ENCODE measurements at regions not wholly inside any gene's neighbourhood (a gene's known extent, or its start where the extent isn't known, plus 50 kb on each side); places are given as distances from the start of the nearest gene placed in this dataset.

DNA sequence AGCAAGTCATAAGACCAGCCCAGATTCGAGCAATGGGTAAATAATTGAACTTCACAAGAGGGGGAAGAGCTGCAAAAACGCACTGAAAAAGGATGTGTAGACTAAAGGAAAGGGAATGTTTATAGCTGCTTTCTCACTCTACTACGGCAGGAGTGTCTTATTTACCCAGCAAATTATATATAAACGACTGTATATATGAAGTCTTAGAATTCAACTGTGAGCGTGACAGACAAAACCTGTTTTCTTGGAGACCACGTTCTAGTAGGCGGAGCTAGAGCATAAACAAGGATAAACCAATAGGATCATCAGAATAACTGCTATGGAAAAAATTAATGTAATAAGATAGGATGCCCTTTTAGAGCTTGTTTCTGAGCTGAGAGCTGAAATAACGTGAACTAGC lies 394.6 kb upstream of the MON1B start (continued):
- TF ChIP-seq, protein P1, sequence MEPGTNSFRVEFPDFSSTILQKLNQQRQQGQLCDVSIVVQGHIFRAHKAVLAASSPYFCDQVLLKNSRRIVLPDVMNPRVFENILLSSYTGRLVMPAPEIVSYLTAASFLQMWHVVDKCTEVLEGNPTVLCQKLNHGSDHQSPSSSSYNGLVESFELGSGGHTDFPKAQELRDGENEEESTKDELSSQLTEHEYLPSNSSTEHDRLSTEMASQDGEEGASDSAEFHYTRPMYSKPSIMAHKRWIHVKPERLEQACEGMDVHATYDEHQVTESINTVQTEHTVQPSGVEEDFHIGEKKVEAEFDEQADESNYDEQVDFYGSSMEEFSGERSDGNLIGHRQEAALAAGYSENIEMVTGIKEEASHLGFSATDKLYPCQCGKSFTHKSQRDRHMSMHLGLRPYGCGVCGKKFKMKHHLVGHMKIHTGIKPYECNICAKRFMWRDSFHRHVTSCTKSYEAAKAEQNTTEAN (CRISPR knock-in tag; IDR thresholded peaks at IDR 0.05) = no peak

DNA sequence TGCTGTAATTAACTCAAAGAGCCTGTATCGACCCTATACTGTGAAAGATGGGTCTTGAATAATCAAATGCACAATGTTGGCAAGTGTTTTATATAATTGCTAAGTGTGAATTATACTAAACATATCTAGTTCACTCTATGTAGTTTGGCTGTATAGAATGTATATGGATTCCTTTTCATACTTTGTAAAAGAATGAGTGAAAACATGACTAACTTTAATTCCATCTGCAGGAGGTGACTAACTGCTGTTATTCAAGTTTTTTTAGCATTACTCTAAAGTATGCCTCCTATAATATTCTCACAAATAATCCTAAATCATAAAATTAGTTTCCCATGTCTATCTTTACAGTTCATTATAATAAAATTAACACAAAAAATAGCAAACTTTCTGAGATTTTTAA lies 394.0 kb upstream of the MON1B start:
- Mint-ChIP-seq H3K4me1 (no peaks in the 10 kb centered on the region), H3K27me3 (ENCODE audit: low read depth) (no peaks in the 10 kb centered on the region), H3K9me3 (peaks cover 64% of the 10 kb centered on the region), H3K4me3 (no peak overlapping the region), H3K36me3 (peaks cover 22% of the 10 kb centered on the region), H3K27ac (no peak overlapping the region)
- TF ChIP-seq JAZF1 (CRISPR knock-in tag; IDR thresholded peaks at IDR 0.05) = no peak
- TF ChIP-seq GABPB1 (CRISPR knock-in tag; IDR thresholded peaks at IDR 0.05) = no peak
- TF ChIP-seq NFATC4 (CRISPR knock-in tag; IDR thresholded peaks at IDR 0.05) = no peak
- ChIA-PET CTCF (no interaction called here), POLR2A (no interaction called here)
- no peak for ATAC-seq
- DNase-seq (ENCODE audit: low spot score) = no peak

DNA sequence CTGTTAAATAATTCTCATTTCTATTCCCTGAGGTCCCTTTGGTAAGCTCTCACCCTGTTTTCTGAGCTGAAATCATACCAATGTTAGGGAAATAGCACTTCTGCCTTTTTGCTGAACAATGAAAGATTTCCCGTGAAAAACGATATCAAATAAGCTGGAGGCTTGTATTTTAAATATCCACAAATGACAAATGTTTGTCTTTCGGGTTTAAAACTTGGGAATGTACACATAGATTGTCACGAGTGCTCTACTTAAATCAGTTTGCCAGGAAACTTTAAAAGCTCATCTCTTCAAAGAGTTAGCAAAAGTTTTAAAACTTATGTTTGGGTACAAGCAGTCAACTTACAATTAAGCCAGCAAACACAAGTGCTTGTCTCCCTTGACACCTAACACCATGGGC lies 393.5 kb upstream of the MON1B start:
- no peaks in the 10 kb centered on the region for H3K27me3 Mint-ChIP-seq (ENCODE audit: low read depth)
- no peaks in the 10 kb centered on the region for H3K4me1 Mint-ChIP-seq
- peaks cover 21% of the 10 kb centered on the region for H3K36me3 Mint-ChIP-seq
- no peak for DNase-seq (ENCODE audit: low spot score)
- ChIA-PET CTCF (interaction anchor here (0.5 kb wide), 1 partner anchor 583 kb away, joined by 3 read pairs; no protein-coding TSS in a partner anchor), POLR2A (no interaction called here)
- H3K27ac Mint-ChIP-seq = no peak overlapping the region
- peaks cover 64% of the 10 kb centered on the region for H3K9me3 Mint-ChIP-seq
- ATAC-seq = no peak
- H3K4me3 Mint-ChIP-seq = no peak overlapping the region
- TF ChIP-seq ZNF219 (CRISPR knock-in tag; IDR thresholded peaks at IDR 0.05; ENCODE audit: borderline replicate concordance) = no peak
- no peak for TF ChIP-seq SMAD3 (CRISPR knock-in tag; IDR thresholded peaks at IDR 0.05; ENCODE audit: borderline replicate concordance)
- TF ChIP-seq, protein P2, sequence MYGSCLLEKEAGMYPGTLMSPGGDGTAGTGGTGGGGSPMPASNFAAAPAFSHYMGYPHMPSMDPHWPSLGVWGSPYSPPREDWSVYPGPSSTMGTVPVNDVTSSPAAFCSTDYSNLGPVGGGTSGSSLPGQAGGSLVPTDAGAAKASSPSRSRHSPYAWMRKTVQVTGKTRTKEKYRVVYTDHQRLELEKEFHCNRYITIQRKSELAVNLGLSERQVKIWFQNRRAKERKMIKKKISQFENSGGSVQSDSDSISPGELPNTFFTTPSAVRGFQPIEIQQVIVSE (CRISPR knock-in tag; IDR thresholded peaks at IDR 0.05; ENCODE audit: borderline replicate concordance) = no peak
- TF ChIP-seq ZNF423 (CRISPR knock-in tag; IDR thresholded peaks at IDR 0.05) = no peak
- no peak for TF ChIP-seq ZNF396 (CRISPR knock-in tag; IDR thresholded peaks at IDR 0.05; ENCODE audit: borderline replicate concordance)
- no peak for TF ChIP-seq ZNF317 (CRISPR knock-in tag; IDR thresholded peaks at IDR 0.05; ENCODE audit: borderline replicate concordance, low read depth)
- TF ChIP-seq, protein P1 (CRISPR knock-in tag; IDR thresholded peaks at IDR 0.05) = no peak
- no peak for TF ChIP-seq NFYB (CRISPR knock-in tag; conservative IDR thresholded peaks at IDR 0.05; ENCODE audit: low read depth)
- TF ChIP-seq SP1 (CRISPR knock-in tag; conservative IDR thresholded peaks at IDR 0.05) = no peak
- TF ChIP-seq, protein P3, sequence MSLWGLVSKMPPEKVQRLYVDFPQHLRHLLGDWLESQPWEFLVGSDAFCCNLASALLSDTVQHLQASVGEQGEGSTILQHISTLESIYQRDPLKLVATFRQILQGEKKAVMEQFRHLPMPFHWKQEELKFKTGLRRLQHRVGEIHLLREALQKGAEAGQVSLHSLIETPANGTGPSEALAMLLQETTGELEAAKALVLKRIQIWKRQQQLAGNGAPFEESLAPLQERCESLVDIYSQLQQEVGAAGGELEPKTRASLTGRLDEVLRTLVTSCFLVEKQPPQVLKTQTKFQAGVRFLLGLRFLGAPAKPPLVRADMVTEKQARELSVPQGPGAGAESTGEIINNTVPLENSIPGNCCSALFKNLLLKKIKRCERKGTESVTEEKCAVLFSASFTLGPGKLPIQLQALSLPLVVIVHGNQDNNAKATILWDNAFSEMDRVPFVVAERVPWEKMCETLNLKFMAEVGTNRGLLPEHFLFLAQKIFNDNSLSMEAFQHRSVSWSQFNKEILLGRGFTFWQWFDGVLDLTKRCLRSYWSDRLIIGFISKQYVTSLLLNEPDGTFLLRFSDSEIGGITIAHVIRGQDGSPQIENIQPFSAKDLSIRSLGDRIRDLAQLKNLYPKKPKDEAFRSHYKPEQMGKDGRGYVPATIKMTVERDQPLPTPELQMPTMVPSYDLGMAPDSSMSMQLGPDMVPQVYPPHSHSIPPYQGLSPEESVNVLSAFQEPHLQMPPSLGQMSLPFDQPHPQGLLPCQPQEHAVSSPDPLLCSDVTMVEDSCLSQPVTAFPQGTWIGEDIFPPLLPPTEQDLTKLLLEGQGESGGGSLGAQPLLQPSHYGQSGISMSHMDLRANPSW (CRISPR knock-in tag; conservative IDR thresholded peaks at IDR 0.05; ENCODE audit: low read depth) = no peak
- TF ChIP-seq, protein P4, sequence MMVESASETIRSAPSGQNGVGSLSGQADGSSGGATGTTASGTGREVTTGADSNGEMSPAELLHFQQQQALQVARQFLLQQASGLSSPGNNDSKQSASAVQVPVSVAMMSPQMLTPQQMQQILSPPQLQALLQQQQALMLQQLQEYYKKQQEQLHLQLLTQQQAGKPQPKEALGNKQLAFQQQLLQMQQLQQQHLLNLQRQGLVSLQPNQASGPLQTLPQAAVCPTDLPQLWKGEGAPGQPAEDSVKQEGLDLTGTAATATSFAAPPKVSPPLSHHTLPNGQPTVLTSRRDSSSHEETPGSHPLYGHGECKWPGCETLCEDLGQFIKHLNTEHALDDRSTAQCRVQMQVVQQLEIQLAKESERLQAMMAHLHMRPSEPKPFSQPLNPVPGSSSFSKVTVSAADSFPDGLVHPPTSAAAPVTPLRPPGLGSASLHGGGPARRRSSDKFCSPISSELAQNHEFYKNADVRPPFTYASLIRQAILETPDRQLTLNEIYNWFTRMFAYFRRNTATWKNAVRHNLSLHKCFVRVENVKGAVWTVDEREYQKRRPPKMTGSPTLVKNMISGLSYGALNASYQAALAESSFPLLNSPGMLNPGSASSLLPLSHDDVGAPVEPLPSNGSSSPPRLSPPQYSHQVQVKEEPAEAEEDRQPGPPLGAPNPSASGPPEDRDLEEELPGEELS (CRISPR knock-in tag; IDR thresholded peaks at IDR 0.05) = no peak
- TF ChIP-seq, protein P5, sequence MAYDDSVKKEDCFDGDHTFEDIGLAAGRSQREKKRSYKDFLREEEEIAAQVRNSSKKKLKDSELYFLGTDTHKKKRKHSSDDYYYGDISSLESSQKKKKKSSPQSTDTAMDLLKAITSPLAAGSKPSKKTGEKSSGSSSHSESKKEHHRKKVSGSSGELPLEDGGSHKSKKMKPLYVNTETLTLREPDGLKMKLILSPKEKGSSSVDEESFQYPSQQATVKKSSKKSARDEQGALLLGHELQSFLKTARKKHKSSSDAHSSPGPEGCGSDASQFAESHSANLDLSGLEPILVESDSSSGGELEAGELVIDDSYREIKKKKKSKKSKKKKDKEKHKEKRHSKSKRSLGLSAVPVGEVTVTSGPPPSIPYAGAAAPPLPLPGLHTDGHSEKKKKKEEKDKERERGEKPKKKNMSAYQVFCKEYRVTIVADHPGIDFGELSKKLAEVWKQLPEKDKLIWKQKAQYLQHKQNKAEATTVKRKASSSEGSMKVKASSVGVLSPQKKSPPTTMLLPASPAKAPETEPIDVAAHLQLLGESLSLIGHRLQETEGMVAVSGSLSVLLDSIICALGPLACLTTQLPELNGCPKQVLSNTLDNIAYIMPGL (CRISPR knock-in tag; IDR thresholded peaks at IDR 0.05) = no peak
- TF ChIP-seq, protein P6, sequence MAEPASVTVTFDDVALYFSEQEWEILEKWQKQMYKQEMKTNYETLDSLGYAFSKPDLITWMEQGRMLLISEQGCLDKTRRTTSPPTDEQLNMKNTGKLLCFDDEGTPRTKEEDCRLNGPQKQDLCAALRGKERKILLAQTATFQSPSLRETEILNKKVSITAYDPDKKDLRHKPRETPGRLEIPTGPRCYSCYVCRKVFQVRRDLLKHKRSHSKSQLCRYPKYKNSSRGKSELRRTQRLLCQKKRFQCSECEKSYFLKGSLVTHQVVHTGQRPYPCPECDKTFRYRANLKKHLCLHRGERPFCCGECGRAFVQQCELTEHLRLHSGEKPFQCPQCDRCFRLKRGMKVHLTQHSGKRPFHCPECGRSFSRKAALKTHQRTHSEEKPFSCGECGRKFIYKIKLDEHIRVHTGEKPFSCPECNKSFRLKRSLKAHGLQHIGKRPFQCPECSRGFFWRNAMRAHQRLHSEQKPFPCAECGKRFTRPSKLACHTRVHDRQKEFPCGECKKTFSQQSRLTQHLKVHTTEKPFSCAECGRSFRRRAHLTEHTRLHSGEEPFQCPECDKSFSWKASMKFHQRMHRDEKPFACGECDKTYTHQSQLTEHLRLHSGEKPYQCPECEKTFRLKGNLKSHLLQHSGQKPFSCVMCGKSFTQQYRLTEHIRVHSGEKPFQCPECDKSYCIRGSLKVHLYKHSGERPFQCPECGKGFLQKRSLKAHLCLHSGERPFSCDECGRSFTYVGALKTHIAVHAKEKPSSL (CRISPR knock-in tag; conservative IDR thresholded peaks at IDR 0.05) = no peak
- no peak for TF ChIP-seq OVOL2 (CRISPR knock-in tag; IDR thresholded peaks at IDR 0.05; ENCODE audit: borderline replicate concordance)
- TF ChIP-seq RORB (CRISPR knock-in tag; IDR thresholded peaks at IDR 0.05) = no peak
- TF ChIP-seq, protein P7, sequence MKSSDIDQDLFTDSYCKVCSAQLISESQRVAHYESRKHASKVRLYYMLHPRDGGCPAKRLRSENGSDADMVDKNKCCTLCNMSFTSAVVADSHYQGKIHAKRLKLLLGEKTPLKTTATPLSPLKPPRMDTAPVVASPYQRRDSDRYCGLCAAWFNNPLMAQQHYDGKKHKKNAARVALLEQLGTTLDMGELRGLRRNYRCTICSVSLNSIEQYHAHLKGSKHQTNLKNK (CRISPR knock-in tag; IDR thresholded peaks at IDR 0.05) = no peak
- no peak for TF ChIP-seq NR2C2 (CRISPR knock-in tag; IDR thresholded peaks at IDR 0.05)
- TF ChIP-seq ZNF263 (CRISPR knock-in tag; IDR thresholded peaks at IDR 0.05; ENCODE audit: low read depth) = no peak
- no peak for TF ChIP-seq NFATC4 (CRISPR knock-in tag; IDR thresholded peaks at IDR 0.05)

Data from WTC11 (cell line).